Epidermal melanocyte (primary cell): ENCODE measurements at regions not wholly inside any gene's neighbourhood (a gene's known extent, or its start where the extent isn't known, plus 50 kb on each side); places are given as distances from the start of the nearest gene placed in this dataset.
A peak's percentile ranks its signal among the peaks of the same experiment; 100 is the strongest.
"Not testable (repeated sequence)": the region's sequence is repeated elsewhere in the genome, so short reads cannot be mapped to it uniquely, and the experiment has no call there.

ENCODE experiments used
- DNase-seq: peaks from one replicate; pipeline ENCODE4 v3.0.0; 2011; ENCODE audit warnings: low spot score; ENCODE audit not compliant: insufficient read length

DNA sequence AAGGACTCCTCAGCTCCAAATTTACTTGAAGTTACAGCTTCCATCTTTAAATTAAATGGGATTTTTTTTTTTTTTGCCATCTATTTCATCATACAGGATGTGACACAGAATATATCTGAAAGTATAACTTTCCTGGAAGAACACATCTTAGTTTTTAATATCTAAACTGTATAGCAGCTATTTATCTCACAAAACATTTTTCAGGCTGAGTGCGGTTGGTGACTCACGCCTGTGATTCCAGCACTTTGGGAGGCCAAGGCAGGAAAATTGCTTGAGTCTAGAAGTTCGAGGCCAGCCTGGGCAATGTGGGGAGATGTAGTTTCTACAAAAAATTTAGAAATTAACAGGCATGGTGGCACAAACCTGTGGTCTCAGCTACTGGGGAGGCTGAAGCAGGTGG lies 142.3 kb upstream of the KCNJ18 start:
- DNase-seq = not testable (repeated sequence)

DNA sequence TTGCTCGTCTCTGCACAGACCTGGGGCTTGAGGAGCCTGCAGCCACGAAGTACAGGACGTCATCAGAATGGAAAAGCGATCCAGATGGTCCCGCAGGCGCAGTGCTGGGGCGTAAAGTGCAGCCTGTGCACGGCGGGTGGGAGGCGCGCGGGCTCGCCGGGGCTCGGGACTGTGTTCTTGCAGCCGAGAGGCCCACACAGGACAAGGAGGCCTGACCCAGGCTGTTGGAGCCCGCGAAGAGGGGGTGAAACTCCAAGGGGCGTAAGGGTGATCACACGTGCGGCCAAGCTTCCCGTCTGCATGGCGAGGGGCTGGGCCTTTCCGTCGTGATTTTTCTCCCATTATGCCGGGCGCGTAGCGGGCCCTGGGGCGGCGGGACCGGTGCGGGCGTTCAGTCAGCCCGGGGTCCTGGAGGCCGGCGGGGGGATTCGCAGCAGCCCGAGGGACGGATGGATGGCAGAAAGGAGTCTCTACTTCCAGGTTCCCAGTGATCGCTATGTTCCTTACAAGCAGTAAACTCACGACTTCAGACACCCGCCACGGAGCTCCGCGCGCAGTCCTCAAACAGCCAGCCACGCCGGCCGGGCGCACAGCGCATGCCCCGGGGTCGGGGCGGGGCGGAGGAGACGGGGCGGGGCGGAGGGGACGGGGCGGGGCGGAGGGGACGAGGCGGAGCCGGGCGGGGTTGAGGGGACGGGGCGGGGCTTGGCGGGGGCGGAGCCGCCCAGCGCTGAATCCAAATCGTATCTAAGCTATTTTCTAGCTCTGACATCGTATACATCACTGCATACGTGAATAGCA lies 141.0 kb upstream of the KCNJ18 start:
- DNase-seq = peak; percentile 65

DNA sequence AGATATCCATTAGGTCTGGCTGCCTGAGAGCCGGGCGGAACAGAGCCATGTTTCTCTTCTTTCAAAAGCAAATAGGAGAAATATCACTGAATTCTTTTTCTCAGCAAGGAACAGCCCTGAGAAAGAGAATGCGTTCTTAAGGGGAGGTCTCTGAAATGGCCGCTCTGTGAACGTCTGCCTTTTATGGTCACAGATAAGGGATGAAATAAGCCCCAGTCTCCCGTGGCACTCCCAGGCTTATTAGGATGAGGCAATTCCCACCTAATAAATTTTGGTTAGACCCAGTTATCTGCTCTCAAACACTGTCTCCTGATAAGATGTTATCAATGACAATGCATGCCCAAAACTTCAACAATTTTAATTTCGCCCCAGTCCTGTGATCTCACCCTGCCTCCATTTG lies 133.4 kb upstream of the KCNJ18 start:
- DNase-seq = not testable (repeated sequence)

DNA sequence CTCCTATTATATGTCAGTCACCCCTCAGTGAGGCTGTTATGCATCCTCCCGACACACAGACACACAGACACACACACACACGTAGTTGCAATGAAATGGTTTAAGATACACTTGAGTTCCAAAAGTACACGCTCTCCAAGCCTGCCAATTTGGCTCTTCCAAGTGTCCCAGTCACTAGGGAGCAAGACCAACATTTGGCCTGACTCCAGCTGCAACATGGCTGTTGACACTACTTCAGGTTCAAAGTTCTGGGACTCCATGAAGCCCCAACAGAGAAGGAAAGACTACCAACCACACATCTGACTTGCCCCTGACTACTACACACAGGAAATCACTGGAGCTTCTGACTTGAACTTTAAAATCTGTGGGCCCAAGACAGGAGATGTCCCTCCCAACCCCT lies 128.1 kb upstream of the KCNJ18 start:
- no peak for DNase-seq

DNA sequence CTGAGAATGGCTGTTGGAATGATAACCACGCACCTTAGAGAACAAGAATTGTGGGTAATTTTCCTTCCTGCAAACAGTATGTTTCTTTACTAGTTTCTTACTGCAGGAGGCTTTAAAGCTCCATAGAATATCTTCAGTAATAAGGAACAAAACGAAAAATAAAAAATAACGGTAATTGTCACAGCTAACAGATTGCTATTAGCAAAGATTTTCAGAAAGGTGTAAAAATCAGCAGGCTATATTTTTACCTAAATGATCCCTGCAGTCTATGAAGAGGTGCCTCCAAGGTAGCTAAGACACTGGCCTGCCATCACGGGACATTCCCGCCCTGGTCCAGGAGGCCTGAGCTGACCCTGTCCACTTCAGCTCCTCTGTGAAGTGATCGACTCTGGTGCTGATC lies 127.6 kb upstream of the KCNJ18 start:
- not testable (repeated sequence) for DNase-seq

DNA sequence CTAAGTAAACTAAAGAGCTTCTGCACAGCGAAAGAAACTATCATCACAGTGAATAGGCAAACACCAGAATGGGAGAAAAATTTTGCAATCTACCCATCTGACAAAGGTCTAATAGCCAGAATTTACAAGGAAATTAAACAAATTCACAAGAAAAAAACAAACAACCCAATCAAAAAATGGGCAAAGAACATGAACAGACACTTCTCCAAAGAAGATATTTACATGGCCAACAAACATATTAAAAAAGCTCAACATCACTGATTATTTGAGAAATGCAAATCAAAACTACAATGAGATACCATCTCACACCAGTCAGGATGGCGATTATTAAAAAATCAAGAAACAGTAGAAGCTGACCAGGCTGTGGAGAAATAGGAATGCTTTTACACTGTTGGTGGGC lies 121.9 kb upstream of the KCNJ18 start:
- not testable (repeated sequence) for DNase-seq

DNA sequence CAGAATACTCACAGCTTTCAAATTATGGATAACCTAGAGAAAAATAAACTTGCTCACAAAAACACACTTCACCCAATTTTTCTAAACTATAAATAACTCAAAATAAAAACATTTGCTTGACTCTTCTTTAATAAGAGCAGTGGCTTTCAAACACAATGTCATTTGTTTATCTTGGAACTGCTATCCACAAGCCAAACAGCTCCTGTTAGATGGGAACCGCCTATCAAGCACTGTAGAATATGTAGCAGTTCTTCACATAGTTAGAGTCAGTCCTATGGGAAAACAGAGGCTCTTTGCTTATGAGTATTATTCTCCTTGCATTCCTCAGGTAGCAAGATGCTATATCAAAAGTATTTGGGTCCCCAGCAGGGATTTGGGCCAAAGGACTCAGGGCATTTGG lies 120.2 kb upstream of the KCNJ18 start:
- not testable (repeated sequence) for DNase-seq

DNA sequence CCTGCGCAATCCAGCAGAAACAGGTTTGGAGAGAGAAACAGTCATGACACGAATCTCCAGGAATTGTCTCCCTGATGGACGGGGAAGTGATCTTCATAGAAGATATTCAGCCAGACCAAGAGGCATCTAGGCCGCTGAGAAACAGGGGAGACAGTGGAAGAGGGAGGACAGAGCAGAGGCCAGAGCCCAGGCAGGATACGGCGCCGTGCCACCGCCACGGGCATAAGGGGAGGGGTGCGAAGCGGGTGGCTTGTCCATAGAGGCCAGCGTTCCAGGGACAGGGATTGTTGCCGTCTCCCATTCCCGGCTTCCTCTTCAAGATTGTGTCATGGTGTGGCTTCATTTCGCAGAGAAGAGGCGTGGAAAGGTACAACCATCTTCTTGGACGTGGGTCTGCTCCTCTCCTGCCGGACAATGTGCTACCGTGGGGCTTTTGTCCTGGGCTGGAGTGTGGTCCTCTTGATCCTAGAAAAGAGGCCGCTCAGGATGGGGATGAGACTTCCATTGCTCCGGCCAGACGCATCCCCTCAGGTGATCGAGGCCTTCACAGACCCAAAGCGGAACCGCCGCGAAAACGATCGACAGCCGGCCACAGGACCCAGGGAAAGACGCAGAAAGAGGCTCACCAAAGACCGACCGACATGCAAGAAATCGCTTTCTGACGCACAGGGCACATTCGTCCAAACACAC lies 118.9 kb upstream of the KCNJ18 start:
- not testable (repeated sequence) for DNase-seq

DNA sequence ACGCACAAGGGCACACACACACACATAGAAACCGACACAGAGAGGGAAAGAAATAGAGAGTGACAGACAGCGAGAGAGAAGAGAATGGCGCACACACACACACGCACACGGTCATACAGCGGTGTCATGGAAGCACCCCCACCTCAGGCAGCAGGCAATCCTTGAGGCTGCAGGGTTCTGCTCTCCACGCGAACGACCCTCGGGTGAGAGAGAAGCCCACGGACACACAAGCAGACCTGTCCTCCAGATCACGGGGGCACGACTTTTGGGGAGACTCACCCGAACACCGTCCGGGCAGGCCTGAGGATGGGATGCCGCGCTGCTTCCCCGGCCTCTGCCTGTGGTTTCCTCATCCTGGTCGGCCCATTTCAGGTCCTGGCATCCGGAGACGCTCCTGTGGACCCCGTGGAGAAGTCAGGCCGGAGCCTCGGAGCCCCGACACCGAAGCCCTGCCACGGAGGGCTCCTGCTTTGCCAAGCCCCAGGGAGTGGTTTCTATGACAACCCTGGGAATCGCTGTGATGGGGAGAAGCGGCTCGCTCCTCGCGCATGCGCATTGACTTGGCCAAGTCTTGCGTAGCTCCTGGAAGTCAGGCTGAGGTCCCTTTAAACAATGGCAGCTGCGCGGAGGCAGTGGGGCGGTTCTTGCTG lies 118.2 kb upstream of the KCNJ18 start:
- no peak for DNase-seq

DNA sequence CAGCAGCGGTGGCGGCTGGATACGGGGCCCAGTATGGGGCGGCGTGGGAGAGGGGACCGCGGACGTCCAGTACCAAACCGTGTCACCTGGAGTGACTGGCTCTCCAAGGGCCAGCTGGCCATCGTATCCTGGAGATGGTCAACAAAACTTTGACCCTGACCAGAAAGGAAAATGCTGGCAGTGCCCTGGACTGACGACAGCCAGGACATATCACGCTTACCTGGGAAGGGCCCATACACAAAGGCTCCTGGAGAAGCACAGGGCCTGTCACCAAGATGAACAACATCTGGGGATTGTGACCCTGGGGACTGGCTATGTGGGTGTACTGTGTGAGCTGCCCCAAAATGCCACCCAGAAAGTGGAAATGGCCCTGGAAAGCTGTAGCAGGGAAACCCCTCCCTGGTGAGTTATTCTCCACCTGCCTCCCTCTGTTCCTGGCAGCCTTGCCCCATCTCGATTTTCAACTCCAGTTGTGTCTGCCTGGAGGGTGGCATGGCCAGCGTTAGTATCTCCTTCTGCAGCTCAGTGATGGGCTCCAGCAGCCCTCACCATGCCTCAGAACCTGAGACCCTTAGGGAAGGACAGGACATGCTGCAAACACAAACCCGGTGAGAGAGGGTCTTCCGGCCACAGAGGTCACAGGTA lies 117.6 kb upstream of the KCNJ18 start:
- DNase-seq = not testable (repeated sequence)

DNA sequence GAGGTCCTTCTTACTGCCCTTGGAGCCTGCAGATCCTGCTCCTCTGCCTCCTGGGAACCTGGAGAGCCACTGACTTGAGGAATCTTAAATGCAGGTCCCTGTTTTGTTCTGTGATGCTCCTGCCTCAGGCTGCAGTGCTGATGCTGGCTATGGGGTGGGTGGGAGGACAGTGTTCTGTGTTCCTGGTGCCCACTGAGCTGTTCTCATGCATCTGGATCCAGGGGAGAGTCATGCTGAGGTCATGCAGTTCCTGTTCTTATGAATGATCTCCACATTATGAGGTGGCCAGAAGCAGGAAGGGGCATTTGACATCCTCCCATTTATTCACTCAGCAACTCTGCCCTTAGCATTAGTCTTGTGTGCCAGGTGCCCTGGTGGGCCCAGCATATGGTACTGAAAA lies 113.5 kb upstream of the KCNJ18 start:
- DNase-seq = not testable (repeated sequence)

DNA sequence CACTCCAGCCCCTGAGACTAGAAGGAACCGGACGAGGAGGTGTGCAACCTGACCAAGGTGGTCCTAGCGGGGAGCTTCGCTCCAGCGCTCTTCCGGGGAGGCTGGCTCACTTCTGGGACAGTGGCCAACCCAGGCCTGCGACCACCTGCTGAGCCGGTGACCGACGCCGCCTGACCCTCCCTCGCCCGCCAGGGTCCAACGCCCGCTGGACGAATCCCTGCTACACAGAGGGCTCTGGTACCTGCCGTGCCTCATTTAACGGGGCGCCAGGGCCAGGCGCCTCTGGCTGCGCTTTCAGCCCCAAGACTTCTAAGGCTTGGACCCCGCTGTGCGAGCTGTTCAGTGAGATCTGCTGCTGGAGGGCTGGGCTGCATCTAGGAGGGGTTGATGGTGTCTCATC lies 99.5 kb upstream of the KCNJ18 start:
- DNase-seq = no peak

DNA sequence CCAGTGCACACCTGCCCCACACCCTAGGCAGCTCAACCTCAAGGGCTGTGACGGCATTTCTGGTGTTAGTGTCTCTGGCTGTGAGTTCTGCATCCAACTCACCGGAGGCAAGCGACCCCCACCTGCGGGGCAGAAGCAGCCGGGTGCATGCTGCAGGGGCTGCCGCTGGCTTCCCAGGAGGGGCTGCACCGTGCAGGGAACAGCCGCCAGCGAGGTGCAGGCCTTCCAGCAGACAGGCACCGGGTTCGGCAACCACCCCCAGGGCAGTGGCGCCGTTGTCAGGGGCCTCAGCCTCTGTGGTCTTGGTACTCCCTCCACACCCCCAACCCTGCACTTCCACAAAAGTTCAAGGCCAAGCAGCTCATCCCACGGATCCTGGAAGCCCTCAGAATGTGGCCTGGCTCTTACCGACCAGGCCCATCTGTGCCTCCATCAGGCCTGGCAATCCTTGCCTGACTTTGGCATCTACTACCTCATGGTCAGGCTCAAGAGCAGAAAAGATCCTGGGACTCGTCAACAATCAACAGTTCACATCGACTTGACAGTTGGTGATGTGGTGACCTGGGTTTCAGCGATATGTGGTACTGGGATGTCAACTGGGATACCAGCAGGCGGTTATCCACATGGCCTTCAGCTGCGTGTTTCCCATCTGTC lies 98.7 kb upstream of the KCNJ18 start:
- DNase-seq = not testable (repeated sequence)

DNA sequence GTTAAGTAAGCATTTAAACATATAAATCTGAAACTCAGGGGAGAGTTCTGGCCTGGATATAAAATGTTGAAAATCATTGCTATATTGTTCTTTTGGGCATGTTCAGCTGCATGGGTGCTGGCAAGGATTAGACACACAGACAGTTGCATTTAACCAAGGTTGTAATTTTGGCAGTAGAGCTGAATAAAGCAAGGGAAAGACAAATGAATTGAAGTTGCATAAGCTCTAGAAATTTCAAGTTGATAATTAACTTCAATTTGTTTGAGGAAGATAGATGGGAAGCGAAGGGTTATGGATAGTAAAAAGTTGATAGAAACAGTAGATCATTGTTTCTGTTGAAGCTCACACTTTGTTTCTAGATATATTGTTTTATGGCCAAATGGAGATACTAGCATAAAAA lies 97.2 kb upstream of the KCNJ18 start:
- no peak for DNase-seq

DNA sequence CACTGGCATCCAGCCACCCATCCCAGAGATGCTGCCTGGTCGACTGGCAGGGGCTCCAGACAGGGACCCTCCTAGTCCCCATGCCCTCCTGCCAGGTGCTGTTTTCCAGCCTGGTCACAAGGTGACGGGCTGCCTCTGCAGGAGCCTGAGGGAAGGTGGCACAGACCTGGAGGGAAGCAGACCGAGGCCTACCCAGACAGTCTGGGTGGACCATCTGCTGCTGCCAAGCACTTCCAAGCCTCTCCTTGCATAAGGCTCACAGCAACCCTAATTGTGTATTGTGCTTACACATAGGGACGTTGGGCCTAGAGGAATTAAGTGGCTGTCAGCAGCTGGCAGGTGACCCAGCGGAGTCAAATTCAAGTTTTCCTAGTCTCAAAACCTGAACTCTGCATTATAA lies 90.1 kb upstream of the KCNJ18 start:
- DNase-seq = no peak

DNA sequence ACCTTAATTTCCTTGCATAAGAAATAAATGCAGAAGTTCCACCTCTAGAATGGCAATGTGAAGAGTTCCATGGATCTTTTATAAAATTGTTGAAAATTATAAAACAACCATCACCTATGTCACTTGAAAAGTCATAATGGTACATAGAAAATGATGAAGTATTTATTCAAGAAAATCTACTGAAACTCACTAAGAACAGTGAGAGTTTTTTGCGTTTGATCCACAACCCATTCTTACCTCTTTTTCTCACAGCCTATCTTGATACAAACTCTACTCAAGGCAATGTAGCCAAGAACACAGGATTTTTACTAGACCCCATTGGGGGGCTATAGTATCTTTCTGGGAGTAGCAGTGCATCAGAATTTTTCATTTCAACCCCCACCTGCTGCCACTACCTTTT lies 89.0 kb upstream of the KCNJ18 start:
- DNase-seq = not testable (repeated sequence)

DNA sequence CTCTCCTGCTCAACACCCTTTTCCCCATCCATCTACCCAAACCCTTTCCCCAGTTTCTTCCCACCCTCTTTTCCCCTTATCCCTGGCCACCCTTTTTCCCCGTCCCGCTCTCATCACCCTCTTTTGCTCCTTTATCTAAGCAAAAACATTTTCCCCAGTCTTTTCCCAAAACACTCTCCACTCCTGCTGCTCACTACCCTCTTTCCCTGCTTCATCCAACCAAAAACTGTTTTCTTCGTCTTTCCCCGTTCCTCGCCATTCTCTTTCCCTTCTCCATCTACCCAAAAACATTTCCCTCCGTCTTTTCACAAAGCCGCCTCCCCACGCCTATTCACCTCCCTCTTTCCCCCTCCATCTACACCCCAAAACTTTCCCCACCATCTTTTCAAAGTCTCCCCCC lies 80.9 kb upstream of the KCNJ18 start:
- DNase-seq = not testable (repeated sequence)

DNA sequence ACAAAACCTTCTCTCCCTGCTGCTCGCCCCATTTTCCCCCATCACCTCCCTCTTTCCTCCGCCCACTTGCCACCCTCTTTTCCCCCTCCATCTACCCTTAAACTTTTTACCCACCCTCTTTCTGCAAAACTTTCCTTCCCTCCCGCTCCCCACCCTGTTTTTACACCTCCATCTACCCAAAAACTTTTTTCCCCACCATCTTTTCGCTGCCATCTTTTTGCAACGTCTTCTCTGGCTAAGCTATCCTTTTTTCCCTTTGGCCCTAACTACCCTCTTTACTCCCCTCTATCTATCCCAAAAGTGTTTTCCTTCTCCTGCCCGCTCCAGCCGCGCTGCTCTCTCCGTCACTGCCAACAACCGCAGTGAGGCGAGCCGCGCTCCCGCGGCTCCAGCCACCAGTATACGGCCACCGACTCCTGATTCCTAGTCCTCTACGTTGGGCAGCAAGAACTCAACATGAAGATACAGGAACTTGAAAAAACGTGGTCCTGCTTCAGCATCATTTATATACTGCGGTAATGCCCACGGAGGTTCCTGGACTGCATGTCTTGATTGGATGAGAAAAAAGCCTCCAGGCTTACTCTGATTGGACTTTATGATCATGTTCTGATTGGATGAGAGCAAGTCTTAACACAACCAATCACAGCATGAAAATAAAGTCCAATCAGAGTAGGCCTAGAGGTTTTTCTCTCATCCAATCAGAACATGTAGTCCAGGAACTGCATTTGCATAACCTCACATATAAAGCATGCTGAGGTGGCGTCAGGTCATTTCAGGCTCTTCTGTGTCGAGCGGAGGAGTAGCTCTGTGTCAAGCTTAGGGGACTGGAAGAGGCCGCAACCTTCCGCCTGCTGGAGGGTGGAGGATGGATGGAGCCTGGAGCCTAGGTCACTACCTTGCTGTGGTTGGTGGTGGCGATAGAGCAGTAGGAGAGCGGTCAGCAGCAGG lies 79.9 kb upstream of the KCNJ18 start:
- not testable (repeated sequence) for DNase-seq

DNA sequence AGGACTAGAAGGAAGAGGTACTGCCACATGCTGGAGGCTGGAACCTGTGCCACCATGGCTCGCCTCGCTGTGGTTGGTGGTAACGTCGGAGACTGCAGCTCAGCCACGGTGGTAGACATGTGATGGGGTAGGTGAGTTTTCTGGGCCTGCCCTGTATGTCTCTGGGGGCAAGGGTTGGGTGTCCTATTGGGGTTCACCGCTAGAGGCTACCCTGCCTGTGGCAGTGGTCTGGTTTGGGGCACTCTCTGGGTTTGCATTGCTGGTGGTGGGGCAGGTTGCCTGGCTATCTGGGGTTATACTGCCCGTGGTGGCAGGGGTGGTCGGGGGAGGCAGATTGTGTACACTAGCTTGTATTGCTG lies 79.3 kb upstream of the KCNJ18 start:
- DNase-seq = no peak

DNA sequence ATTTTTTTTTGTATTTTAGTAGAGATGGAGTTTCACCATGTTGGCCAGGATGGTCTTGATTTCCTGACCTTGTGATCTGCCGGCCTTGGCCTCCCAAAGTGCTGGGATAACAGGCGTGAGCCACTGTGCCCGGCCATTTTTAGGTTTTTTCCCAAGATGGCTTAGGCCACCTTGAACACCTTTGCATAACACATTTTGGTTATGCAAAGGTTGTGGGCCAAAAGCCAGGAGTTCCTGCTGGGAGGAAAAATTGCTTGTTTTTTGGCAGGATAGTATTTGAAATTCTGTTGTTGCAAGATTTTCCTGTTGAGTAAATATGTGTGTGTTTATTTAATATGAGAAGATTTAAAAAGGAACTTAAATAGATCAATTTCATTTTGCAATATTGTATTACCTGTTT lies 65.3 kb upstream of the KCNJ18 start:
- not testable (repeated sequence) for DNase-seq
